Globus pallidus (tissue), 1 donor: ENCODE measurements at regions not wholly inside any gene's neighbourhood (a gene's known extent, or its start where the extent isn't known, plus 50 kb on each side); places are given as distances from the start of the nearest gene placed in this dataset.
"Not testable (repeated sequence)": the region's sequence is repeated elsewhere in the genome, so short reads cannot be mapped to it uniquely, and the experiment has no call there.

Source experiments
- DNase-seq: peaks from one replicate; pipeline ENCODE4 v3.0.0-alpha.2; 2015; ENCODE audit warnings: low spot score

GRCh38 chr4:130067419-130067818, 971.5 kb downstream of the C4orf33 start:
- DNase-seq = no peak

GRCh38 chr4:130068072-130068471, 972.1 kb downstream of the C4orf33 start:
- DNase-seq = no peak

- no peak for DNase-seq
These were observed 975.8 kb downstream of the C4orf33 start for GRCh38 chr4:130071746-130072145.

GRCh38 chr4:130073145-130073790, 977.3 kb downstream of the C4orf33 start:
- no peak for DNase-seq

GRCh38 chr4:130074096-130074495, 978.1 kb downstream of the C4orf33 start:
- DNase-seq = no peak

- DNase-seq = no peak
These were observed 981.3 kb downstream of the C4orf33 start for GRCh38 chr4:130077275-130077674.

- not testable (repeated sequence) for DNase-seq
These were observed 983.1 kb downstream of the C4orf33 start for GRCh38 chr4:130079027-130079426.

- peak; percentile 16 for DNase-seq
These were observed 985.0 kb downstream of the C4orf33 start for GRCh38 chr4:130080872-130081451.

GRCh38 chr4:130090427-130090826, 994.5 kb downstream of the C4orf33 start:
- DNase-seq = no peak

GRCh38 chr4:130092187-130093015, 996.4 kb downstream of the C4orf33 start:
- DNase-seq = no peak

GRCh38 chr4:130099105-130099504, 1003.2 kb downstream of the C4orf33 start:
- DNase-seq = peak; percentile 20

GRCh38 chr4:130110189-130110588, 1014.2 kb downstream of the C4orf33 start:
- no peak for DNase-seq

- DNase-seq = no peak
These were observed 1014.8 kb downstream of the C4orf33 start for GRCh38 chr4:130110770-130111169.

GRCh38 chr4:130124066-130124465, 1028.1 kb downstream of the C4orf33 start:
- DNase-seq = no peak

- DNase-seq = peak; percentile 43
These were observed 1029.5 kb downstream of the C4orf33 start for GRCh38 chr4:130125467-130125866.

- DNase-seq = no peak
These were observed 1031.3 kb downstream of the C4orf33 start for GRCh38 chr4:130127297-130127696.

- DNase-seq = no peak
These were observed 1035.6 kb downstream of the C4orf33 start for GRCh38 chr4:130131536-130131935.

- no peak for DNase-seq
These were observed 1045.7 kb downstream of the C4orf33 start for GRCh38 chr4:130141651-130142050.

- DNase-seq = no peak
These were observed 1047.7 kb downstream of the C4orf33 start for GRCh38 chr4:130143656-130144055.

GRCh38 chr4:130146773-130147172, 1050.8 kb downstream of the C4orf33 start:
- no peak for DNase-seq

GRCh38 chr4:130147641-130148040, 1051.7 kb downstream of the C4orf33 start:
- peak; percentile 58 for DNase-seq

- peak; percentile 18 for DNase-seq
These were observed 1058.9 kb downstream of the C4orf33 start for GRCh38 chr4:130154901-130155300.

- DNase-seq = no peak
These were observed 1067.7 kb downstream of the C4orf33 start for GRCh38 chr4:130163701-130164100.
